Fibroblast of lung (primary cell): ENCODE measurements at regions not wholly inside any gene's neighbourhood (a gene's known extent, or its start where the extent isn't known, plus 50 kb on each side); places are given as distances from the start of the nearest gene placed in this dataset.

Source experiments
- DNase-seq, 2 donors: peaks; one replicate each; pipeline versions ENCODE4 v3.0.0 to v3.0.0-alpha.2; 2010; ENCODE audit warnings: low read depth in 2 of 2
- H2AFZ ChIP-seq: 2 replicates; pipeline ENCODE4 v1.5.1; 2012; ENCODE audit warnings: low read length, control low read depth, inconsistent platforms
- H3K27ac ChIP-seq: 2 replicates; pipeline ENCODE4 v1.5.1; 2011; ENCODE audit warnings: low read length, control low read depth; ENCODE audit not compliant: insufficient read depth
- H3K27me3 ChIP-seq: 2 replicates; pipeline ENCODE4 v1.5.1; 2011; ENCODE audit warnings: mild to moderate bottlenecking, low read length; ENCODE audit not compliant: control insufficient read depth, insufficient read depth
- H3K36me3 ChIP-seq: 2 replicates; pipeline ENCODE4 v1.5.1; 2011; ENCODE audit warnings: low read length; ENCODE audit not compliant: control insufficient read depth, insufficient read depth
- H3K4me1 ChIP-seq: 2 replicates; pipeline ENCODE4 v1.5.1; 2011; ENCODE audit warnings: low read length; ENCODE audit not compliant: control insufficient read depth, insufficient read depth; ENCODE audit errors: extremely low read depth
- H3K4me2 ChIP-seq: 2 replicates; pipeline ENCODE4 v1.5.1; 2011; ENCODE audit warnings: low read length, control low read depth; ENCODE audit not compliant: insufficient read depth; ENCODE audit errors: extremely low read depth
- H3K4me3 ChIP-seq, 4 experiments: fragments of 200-600 bp in 1 of 4; sonication (generic) in 1 of 4; replicated peaks in 1 of 4; 2 replicates each; pipeline ENCODE4 v1.5.1; 2011 to 2016; ENCODE audit warnings: low read length in 4 of 4, low read depth in 3 of 4, mild to moderate bottlenecking in 3 of 4, control low read depth in 2 of 4, inconsistent platforms in 1 of 4, mixed read lengths in 1 of 4; ENCODE audit not compliant: insufficient read depth in 1 of 4; ENCODE audit errors: control extremely low read depth in 1 of 4
- H3K79me2 ChIP-seq: 2 replicates; pipeline ENCODE4 v1.5.1; 2012; ENCODE audit warnings: mild to moderate bottlenecking, low read length, inconsistent platforms; ENCODE audit not compliant: control insufficient read depth, insufficient read depth
- H3K9ac ChIP-seq: 2 replicates; pipeline ENCODE4 v1.5.1; 2011; ENCODE audit warnings: mild to moderate bottlenecking, low read length, control low read depth; ENCODE audit not compliant: insufficient read depth
- H3K9me3 ChIP-seq: 2 replicates; pipeline ENCODE4 v1.5.1; 2012; ENCODE audit warnings: low read depth, low read length; ENCODE audit not compliant: control insufficient read depth, insufficient read depth
- H4K20me1 ChIP-seq: 2 replicates; pipeline ENCODE4 v1.5.1; 2011; ENCODE audit warnings: low read length; ENCODE audit not compliant: control insufficient read depth, insufficient read depth; ENCODE audit errors: extremely low read depth
- EZH2 ChIP-seq: IDR thresholded peaks from 2 replicates; pipeline ENCODE4 v1.5.1; 2012; ENCODE audit warnings: low read length, control low read depth, mild to moderate bottlenecking; ENCODE audit errors: missing control alignments
- TF ChIP-seq, protein P1 (sequence below), 2 donors: IDR thresholded peaks in 1 of 2; conservative IDR thresholded peaks in 1 of 2; 1 replicate in 1 of 2; 2 replicates in 1 of 2; pipeline ENCODE4 v1.5.1; 2011 to 2012; ENCODE audit warnings: low read length in 2 of 2, control low read depth in 1 of 2, inconsistent platforms in 1 of 2, low read depth in 1 of 2, mild to moderate bottlenecking in 1 of 2

GRCh38 chr2:195212586-195212985 lies 444.4 kb upstream of the SLC39A10 start:
- no peaks in the 10 kb centered on the region for H3K36me3 ChIP-seq
- no peaks in the 10 kb centered on the region for H4K20me1 ChIP-seq
- no peak overlapping the region for H3K4me2 ChIP-seq
- DNase-seq = no peak
- no peaks in the 10 kb centered on the region for H3K79me2 ChIP-seq
- H3K4me1 ChIP-seq = no peaks in the 10 kb centered on the region
- no peak overlapping the region for H3K4me3 ChIP-seq
- no peak overlapping the region for H2AFZ ChIP-seq
- no peaks in the 10 kb centered on the region for H3K9me3 ChIP-seq
- H3K9ac ChIP-seq = no peak overlapping the region
- H3K27me3 ChIP-seq = no peaks in the 10 kb centered on the region
- no peak overlapping the region for H3K27ac ChIP-seq
- no peak for TF ChIP-seq EZH2
- TF ChIP-seq, protein P1, sequence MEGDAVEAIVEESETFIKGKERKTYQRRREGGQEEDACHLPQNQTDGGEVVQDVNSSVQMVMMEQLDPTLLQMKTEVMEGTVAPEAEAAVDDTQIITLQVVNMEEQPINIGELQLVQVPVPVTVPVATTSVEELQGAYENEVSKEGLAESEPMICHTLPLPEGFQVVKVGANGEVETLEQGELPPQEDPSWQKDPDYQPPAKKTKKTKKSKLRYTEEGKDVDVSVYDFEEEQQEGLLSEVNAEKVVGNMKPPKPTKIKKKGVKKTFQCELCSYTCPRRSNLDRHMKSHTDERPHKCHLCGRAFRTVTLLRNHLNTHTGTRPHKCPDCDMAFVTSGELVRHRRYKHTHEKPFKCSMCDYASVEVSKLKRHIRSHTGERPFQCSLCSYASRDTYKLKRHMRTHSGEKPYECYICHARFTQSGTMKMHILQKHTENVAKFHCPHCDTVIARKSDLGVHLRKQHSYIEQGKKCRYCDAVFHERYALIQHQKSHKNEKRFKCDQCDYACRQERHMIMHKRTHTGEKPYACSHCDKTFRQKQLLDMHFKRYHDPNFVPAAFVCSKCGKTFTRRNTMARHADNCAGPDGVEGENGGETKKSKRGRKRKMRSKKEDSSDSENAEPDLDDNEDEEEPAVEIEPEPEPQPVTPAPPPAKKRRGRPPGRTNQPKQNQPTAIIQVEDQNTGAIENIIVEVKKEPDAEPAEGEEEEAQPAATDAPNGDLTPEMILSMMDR (conservative IDR thresholded peaks at IDR 0.05 in 1 of 2, IDR thresholded peaks at IDR 0.05 in 1 of 2; ENCODE audit: low read depth in 1 of 2, low read length in 2 of 2) = no peak

DNA sequence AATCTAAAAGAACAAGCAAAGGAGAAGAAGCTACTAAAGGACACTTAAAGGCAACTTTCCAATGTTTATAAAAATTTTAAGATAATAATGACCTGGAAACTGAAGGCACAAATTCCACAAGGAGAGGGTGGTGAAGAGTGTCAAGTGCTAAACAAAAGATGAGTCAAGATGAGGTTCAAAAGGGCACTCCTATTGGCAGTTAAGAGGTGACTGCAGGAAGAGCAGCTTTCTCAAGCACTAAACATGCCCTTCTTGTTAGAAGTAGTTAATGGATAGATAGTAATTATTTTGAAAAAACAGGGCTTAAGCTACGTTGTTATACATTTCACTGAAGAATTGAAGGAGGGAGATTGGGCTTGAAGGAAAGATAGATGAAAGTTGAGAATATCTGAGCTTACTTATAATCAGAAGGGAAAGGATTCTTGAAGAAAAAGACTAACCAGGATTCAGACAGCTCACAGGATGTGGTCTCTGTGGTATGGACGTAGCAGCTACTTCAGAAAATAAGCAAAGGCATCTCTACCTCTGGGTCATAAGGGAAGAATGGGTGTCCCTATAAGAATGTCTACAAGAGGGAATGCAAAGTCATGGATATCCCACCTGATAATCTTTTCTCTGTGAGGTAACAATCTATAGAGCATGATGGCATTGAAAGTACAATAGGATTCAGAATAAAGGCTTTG lies 454.7 kb upstream of the SLC39A10 start:
- Histone ChIP-seq H3K4me1 (no peaks in the 10 kb centered on the region), H3K79me2 (no peaks in the 10 kb centered on the region), H3K4me2 (no peak overlapping the region), H3K4me3 (no peak overlapping the region), H2AFZ (no peak overlapping the region), H3K9me3 (no peaks in the 10 kb centered on the region), H3K9ac (no peak overlapping the region), H3K27ac (no peak overlapping the region), H3K36me3 (no peaks in the 10 kb centered on the region), H4K20me1 (no peaks in the 10 kb centered on the region), H3K27me3 (no peaks in the 10 kb centered on the region)
- peak in 1 of 2 donors; percentile 71 for DNase-seq
- no peak for TF ChIP-seq EZH2
- TF ChIP-seq, protein P1 (conservative IDR thresholded peaks at IDR 0.05 in 1 of 2, IDR thresholded peaks at IDR 0.05 in 1 of 2; ENCODE audit: low read depth in 1 of 2, low read length in 2 of 2) = no peak

DNA sequence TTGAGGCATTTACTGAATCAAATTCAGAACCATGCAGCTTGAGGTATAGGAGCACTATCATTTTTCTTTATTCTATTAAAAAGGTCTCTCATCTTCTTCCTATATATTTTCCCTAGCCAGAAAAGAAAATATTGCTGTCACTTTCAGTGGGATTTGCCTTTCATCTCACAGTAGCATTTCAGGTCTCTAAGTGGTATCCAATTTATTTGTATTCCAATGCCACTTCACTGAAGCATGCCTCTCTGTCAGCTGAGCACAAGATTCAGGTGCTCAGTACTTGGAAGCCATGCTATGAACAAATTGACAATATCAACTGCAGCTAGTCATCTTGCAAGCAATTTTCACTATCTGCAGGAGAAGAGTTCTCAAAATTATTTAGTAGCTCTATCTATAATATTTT lies 457.2 kb upstream of the SLC39A10 start:
- Histone ChIP-seq H3K9me3 (no peaks in the 10 kb centered on the region), H3K79me2 (no peaks in the 10 kb centered on the region)
- TF ChIP-seq, protein P1 (conservative IDR thresholded peaks at IDR 0.05 in 1 of 2, IDR thresholded peaks at IDR 0.05 in 1 of 2; ENCODE audit: low read depth in 1 of 2, low read length in 2 of 2) = no peak
- no peak for TF ChIP-seq EZH2

More for the DNA sequence above, 457.2 kb upstream of the SLC39A10 start:
- no peak overlapping the region for H3K9ac ChIP-seq
- H2AFZ ChIP-seq = no peak overlapping the region
- H3K27ac ChIP-seq = no peak overlapping the region
- H3K4me3 ChIP-seq = no peak overlapping the region
- DNase-seq = no peak
- no peaks in the 10 kb centered on the region for H3K27me3 ChIP-seq
- no peaks in the 10 kb centered on the region for H3K36me3 ChIP-seq
- H3K4me1 ChIP-seq = no peaks in the 10 kb centered on the region
- no peaks in the 10 kb centered on the region for H4K20me1 ChIP-seq
- no peak overlapping the region for H3K4me2 ChIP-seq
